Left lung (tissue), 4 donors: ENCODE measurements at regions not wholly inside any gene's neighbourhood (a gene's known extent, or its start where the extent isn't known, plus 50 kb on each side); places are given as distances from the start of the nearest gene placed in this dataset.

ENCODE experiments used
- ATAC-seq: fragments of 200-7000 bp; cut with Tn5 transposase; one replicate; pipeline ENCODE4 v1.9.1; 2020; ENCODE audit warnings: moderate library complexity
- DNase-seq, 4 donors: peaks; one replicate each; pipeline ENCODE4 v3.0.0-alpha.2; 2013 to 2020
- H3K27ac ChIP-seq, 2 donors: fragments of 200-600 bp; sonication (generic) in 1 of 2; one replicate each; pipeline versions ENCODE4 v1.5.0 to v1.8.0; 2020 to 2021
- H3K27me3 ChIP-seq, 2 donors: fragments of 200-600 bp; sonication (generic) in 1 of 2; one replicate each; pipeline versions ENCODE4 v1.5.0 to v1.8.0; 2020 to 2021
- H3K36me3 ChIP-seq, 2 donors: fragments of 200-600 bp; sonication (generic) in 1 of 2; one replicate each; pipeline versions ENCODE4 v1.5.0 to v1.8.0; 2020 to 2021
- H3K4me1 ChIP-seq, 2 donors: fragments of 200-600 bp; one replicate each; pipeline ENCODE4 v1.8.0; 2021
- H3K4me3 ChIP-seq, 2 donors: fragments of 200-600 bp; sonication (generic) in 1 of 2; one replicate each; pipeline versions ENCODE4 v1.5.0 to v1.8.0; 2020 to 2021; ENCODE audit warnings: mild to moderate bottlenecking in 1 of 2
- H3K9me3 ChIP-seq, 2 donors: fragments of 200-600 bp; sonication (generic) in 1 of 2; one replicate each; pipeline versions ENCODE4 v1.5.0 to v1.8.0; 2020 to 2021
- intact Hi-C, 2 donors: fragments of 100-400 bp; cut with DNase I; formaldehyde crosslinking; loops; one replicate each; pipeline versions ENCODE4 v1.11.2 to v1.14.2; 2022
- TF ChIP-seq, protein P1 (sequence below), 2 donors: fragments of 200-600 bp; sonication (generic) in 1 of 2; IDR thresholded peaks; one replicate each; pipeline versions ENCODE4 v1.5.0 to v1.8.0; 2021; ENCODE audit warnings: antibody characterized with exemption in 2 of 2
- donor health status: DM: no; HTN: yes; CAD: no.
- donor health status: DM: no; HTN: no; CAD: no.

- H3K36me3 ChIP-seq = no peaks in the 10 kb centered on the region
- H3K27ac ChIP-seq = no peak overlapping the region
- H3K9me3 ChIP-seq = peaks cover 0 to 2% of the 10 kb centered on the region in 2 donors
- H3K27me3 ChIP-seq = no peaks in the 10 kb centered on the region
- ATAC-seq (no peak), DNase-seq (no peak)
- H3K4me1 ChIP-seq = no peaks in the 10 kb centered on the region
- TF ChIP-seq, protein P1, sequence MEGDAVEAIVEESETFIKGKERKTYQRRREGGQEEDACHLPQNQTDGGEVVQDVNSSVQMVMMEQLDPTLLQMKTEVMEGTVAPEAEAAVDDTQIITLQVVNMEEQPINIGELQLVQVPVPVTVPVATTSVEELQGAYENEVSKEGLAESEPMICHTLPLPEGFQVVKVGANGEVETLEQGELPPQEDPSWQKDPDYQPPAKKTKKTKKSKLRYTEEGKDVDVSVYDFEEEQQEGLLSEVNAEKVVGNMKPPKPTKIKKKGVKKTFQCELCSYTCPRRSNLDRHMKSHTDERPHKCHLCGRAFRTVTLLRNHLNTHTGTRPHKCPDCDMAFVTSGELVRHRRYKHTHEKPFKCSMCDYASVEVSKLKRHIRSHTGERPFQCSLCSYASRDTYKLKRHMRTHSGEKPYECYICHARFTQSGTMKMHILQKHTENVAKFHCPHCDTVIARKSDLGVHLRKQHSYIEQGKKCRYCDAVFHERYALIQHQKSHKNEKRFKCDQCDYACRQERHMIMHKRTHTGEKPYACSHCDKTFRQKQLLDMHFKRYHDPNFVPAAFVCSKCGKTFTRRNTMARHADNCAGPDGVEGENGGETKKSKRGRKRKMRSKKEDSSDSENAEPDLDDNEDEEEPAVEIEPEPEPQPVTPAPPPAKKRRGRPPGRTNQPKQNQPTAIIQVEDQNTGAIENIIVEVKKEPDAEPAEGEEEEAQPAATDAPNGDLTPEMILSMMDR (IDR thresholded peaks at IDR 0.05) = no peak
- intact Hi-C loops = no loop called here
- H3K4me3 ChIP-seq = no peak overlapping the region
These were observed 284.5 kb downstream of the MAT2B start for GRCh38 chr5:163789870-163790269.

DNA sequence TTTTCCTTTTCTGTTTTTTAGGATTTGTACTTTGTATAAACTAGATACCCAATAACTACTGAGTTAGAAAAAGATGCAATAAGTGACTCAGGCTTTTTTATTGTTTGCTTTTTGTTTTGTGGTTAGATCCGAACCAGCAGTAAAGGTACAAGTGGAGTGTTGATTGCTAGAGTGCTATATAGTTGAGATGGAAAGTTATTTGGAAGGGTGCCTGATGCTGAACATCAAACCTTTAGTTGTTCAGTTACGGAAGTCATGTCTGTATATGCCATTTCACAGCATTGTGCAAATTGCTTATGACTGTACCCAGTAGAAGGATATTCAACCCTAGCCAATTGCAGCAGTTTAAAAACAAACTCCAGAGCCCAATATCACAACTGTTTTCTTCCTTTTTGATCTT is 285.1 kb downstream of the MAT2B start:
- Histone ChIP-seq H3K27ac (no peak overlapping the region), H3K36me3 (no peaks in the 10 kb centered on the region), H3K27me3 (no peaks in the 10 kb centered on the region), H3K9me3 (peaks cover 0 to 2% of the 10 kb centered on the region in 2 donors), H3K4me3 (no peak overlapping the region), H3K4me1 (no peaks in the 10 kb centered on the region)
- ATAC-seq (peak; percentile 47), DNase-seq (no peak)
- TF ChIP-seq, protein P1 (IDR thresholded peaks at IDR 0.05) = no peak
- intact Hi-C loops = no loop called here

GRCh38 chr5:163794993-163795392 is 289.6 kb downstream of the MAT2B start:
- H3K9me3 ChIP-seq = no peaks in the 10 kb centered on the region
- H3K27me3 ChIP-seq = no peaks in the 10 kb centered on the region
- H3K4me3 ChIP-seq = no peak overlapping the region
- H3K36me3 ChIP-seq = no peaks in the 10 kb centered on the region
- no peak for ATAC-seq
- no peak overlapping the region for H3K27ac ChIP-seq
- DNase-seq = no peak
- no peaks in the 10 kb centered on the region for H3K4me1 ChIP-seq
- intact Hi-C loops = no loop called here
- TF ChIP-seq, protein P1 (IDR thresholded peaks at IDR 0.05) = no peak

DNA sequence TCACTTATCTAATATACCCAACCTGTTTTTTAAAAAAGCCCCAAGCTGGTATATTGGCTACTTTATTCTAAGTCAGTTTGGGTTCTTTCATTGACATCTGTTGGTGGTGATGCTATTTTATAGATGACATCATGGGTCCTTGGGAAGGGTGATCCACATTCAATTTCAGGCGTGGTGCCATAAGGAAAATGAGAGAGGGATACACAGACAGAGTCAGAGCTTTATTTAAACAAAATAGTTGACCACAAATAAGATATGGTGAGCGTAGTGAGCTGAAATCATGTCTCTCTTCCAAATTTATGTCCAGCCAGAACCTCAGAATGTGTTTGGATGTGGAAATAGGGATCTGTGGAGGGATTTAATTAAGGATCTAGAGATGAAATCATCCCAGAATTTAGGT is 302.4 kb downstream of the MAT2B start:
- TF ChIP-seq, protein P1 (IDR thresholded peaks at IDR 0.05) = no peak
- Histone ChIP-seq H3K27me3 (no peaks in the 10 kb centered on the region), H3K4me1 (no peaks in the 10 kb centered on the region), H3K27ac (no peak overlapping the region), H3K36me3 (no peaks in the 10 kb centered on the region), H3K4me3 (no peak overlapping the region), H3K9me3 (no peaks in the 10 kb centered on the region)
- intact Hi-C loops = no loop called here
- ATAC-seq (no peak), DNase-seq (no peak)

- no peaks in the 10 kb centered on the region for H3K9me3 ChIP-seq
- TF ChIP-seq, protein P1 (IDR thresholded peaks at IDR 0.05) = no peak
- DNase-seq (no peak), ATAC-seq (no peak)
- H3K4me3 ChIP-seq = no peak overlapping the region
- intact Hi-C loops = no loop called here
- no peaks in the 10 kb centered on the region for H3K27me3 ChIP-seq
- no peaks in the 10 kb centered on the region for H3K4me1 ChIP-seq
- H3K27ac ChIP-seq = no peak overlapping the region
- no peaks in the 10 kb centered on the region for H3K36me3 ChIP-seq
These were observed 304.1 kb downstream of the MAT2B start for GRCh38 chr5:163809473-163809872.
